Fibroblast of skin of abdomen (primary cell): ENCODE measurements at regions not wholly inside any gene's neighbourhood (a gene's known extent, or its start where the extent isn't known, plus 50 kb on each side); places are given as distances from the start of the nearest gene placed in this dataset.

Experiments used
- DNase-seq: peaks from one replicate; pipeline ENCODE4 v3.0.0-alpha.2; 2013

DNA sequence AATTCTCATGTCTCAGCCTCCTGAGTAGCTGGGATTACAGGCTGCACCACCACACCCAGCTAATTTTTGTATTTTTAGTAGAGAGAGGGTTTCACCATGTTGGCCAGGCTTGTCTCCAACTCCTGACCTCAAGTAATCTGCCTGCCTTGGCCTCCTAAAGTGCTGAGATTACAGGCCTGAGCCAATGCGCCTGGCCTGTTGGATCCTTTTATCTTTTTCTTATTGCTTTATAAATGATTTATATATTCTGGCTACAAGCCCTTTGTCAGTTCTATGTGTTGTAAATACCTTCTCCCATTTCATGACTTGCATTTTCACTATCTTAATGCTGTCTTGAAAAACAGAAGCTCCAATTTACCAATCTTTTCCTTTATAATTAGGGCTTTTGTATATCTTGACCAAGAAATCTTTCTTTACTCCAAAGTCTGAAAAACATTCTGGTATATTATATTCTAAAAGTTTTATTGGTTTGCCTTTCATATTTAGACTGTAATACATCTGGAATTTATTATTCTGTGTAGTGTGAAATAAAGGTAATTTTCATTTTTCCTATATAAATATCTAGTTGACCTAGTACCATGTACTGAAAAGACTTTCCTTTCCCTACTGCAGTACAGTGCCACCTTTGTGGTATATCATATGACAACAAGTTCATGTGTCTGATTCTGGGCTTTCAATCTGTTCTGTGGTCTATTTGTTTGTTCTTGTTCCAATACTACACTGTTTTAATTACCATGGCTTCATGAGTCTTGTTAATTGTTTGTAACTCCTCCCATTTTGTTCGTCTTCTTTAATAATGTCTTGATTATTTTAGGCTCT is 52.9 kb upstream of the RNU6-1 start:
- DNase-seq = peak; percentile 9

DNA sequence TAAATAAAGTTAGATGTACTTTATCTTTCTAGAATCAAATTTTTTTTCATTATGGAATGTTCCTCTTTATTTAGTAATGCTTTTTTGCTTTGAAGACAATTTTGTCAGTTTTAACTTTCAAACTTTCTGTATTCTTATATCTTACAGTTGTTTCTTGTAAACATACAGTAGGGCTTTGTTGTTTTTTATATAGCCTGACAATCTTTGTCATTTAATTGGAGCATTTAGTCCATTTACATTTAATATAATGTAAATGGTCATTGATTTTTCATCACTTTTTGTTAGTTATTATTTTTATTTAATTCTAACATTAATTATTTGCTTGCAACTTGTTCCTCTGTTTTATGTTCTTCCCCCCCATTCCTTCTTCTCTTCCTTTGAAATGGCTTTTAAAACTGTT is 55.4 kb upstream of the RNU6-1 start:
- DNase-seq = no peak

DNA sequence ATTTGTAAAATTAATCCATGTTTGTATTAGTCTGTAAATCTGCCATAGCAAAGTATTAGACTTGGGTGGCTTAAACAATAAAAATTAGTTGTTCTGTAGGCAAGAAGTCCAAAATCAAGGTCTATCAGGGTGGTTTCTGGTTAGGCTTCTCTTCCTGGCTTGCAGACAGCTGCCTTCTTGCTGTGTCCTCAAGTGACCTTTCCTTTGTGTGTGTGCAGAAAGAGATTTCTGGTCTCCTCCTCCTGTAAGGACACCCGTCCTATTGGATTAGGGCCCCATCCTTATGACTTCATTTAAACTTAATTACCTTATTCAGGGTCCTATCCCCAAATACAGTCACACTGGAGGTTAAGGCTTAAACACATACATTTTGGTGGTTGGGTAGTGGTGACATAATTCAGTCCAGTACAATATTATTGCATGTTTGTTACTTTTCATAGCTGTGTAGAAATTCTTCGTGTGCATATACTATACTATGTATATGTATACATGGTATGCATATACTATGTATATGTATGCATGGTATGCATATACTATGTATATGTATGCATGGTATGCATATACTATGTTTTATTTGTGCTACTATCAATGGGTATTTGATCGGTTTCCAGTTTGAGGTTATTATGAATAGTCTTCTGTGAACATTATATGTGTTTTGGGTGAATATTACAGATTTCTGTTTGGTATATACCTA is 57.9 kb upstream of the RNU6-1 start:
- no peak for DNase-seq

DNA sequence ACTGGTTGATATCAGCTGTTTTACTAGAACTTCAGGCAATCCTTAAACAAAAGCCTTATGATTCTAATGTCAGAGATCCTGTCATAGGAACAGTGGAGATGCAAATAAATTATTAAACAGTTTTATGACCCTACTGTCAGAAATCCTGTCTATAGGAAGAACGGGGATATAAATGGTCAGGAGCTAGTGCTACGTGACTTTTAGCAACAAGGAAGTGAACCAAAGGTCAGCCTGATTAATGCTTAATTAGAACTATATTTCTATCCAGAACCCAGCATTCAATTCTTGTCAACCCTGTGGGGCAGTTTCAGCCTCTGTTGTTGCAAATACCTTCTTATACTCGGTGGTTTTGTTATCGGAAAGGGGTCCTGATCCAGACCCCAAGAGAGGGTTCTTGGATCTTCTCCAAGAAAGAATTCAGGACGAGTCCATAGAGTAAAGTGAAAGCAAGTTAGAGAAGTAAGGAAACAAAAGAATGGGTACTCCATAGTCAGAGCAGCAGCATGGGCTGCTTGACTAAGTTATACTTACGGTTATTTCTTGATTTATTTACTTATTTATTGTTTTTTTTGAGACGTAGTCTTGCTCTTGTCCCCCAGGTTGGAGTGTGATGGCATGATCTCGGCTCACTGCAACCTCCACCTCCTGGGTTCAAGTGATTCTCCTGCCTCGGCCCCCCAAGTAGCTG is 59.9 kb upstream of the RNU6-1 start:
- DNase-seq = no peak

DNA sequence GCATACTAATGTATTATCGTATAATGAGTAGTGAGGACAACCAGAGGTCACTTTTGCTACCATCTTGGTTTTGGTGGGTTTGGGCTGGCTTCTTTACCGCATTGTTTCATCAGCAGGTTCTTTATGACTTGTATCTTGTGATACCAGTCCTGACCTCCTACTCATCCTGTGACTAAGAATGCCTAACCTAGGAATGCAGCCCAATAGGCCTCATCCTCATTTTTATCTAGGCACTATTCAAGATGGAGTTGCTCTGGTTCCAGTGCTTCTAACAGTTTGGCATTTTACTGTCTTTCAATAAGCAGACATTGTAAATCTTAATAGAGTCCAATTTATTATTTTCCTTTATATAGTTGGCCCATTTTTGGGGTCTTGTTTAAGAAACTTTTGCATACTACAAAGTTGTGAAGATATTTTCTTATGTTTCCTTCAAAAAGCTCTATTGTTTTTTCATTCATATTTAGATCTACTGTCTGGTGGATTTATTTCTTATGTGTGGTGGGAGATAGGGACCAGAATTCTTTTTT is 60.8 kb upstream of the RNU6-1 start:
- no peak for DNase-seq

DNA sequence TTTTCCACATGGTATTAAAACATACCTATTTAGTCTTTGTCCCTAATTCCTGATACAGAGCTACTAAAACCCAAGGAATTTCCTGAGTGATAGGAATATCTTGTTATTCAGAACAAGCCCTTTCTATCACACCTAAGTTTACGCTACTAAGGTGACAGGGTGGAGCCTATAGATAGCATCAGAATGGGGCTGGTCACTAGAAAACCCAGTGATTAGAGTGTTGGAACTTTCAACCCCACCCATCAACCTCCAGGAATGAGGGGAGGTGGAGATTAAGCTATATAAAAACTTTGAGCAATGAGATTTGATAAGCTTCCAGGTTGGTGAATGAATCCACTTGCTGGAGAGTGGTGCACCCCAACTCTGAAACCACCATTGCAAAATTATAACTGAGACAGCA is 62.1 kb upstream of the RNU6-1 start:
- no peak for DNase-seq

DNA sequence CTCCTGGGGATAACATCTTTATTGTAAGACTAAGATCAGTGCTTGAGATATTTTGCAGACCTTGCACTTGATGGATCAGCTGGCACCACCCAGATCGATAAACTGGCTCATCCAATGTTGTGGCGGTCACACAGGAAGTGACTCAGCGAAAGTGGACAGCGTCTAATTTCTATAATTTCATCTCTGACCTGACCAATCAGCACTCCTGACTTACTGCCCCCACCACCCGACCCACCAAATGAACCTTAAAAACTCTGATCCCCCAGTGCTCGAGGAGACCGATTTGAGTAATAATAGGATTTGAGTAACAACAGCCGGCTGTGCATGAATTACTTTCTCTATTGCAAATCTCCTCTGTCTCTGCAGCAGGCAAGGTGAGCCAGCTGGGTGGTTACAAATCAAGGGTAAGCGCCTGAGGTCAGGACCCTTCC is 62.7 kb upstream of the RNU6-1 start:
- no peak for DNase-seq

DNA sequence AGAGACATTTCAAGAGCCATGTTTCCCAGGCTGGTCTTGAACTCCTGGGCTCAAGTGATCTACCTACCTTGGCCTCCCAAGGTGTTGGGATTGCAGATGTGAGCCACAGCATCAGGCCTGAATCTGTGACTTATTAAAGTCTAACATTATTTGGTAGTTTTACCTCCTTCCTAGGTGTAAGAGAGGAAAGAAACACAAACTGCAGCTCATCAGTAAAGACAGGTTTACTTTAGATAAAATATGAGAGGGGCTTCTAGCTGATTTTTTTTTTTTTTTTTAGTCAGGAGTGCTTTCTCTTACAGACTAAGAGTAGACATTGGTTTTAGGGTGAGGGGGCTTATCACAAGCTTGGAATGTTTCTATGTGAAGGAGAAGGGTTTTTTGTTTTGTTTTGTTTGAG is 63.9 kb upstream of the RNU6-1 start:
- DNase-seq = no peak

DNA sequence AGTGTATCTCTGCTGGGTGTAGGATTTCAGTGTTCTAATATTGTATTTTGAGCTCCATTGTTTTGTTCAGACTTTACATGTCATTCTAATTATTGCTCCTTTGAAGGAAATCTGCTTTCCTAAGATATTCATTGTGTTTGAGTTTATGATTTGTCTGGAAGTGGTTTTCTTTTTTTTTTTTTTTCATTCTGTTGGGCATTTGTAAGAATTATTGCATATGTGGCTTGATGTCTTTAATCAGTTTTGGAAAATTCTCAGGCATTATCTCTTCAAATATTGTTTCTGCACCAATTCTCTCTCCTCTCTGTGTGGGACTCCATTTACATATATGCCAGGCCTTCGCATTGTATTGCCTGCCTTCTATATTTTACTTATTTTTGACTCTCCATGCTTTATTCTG is 65.8 kb upstream of the RNU6-1 start:
- DNase-seq = no peak

DNA sequence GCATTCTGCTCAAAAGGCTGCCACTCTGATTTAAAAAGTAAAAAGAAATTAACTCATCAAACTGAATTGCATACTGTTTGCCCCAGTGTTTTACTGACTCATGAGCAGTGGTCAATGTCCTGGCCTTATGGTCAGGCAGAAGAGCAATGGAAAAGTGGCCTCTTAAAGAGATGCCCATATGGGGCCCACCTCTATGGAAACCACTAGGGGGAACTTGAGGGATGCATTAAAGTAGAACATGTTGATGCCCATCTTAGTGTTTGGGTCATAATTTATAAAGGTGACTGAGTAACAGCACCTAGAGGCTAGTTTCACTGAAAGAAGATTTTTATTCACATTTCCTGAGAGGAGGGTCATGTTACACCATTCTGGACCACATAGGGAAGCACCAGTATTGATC is 66.5 kb upstream of the RNU6-1 start:
- no peak for DNase-seq

DNA sequence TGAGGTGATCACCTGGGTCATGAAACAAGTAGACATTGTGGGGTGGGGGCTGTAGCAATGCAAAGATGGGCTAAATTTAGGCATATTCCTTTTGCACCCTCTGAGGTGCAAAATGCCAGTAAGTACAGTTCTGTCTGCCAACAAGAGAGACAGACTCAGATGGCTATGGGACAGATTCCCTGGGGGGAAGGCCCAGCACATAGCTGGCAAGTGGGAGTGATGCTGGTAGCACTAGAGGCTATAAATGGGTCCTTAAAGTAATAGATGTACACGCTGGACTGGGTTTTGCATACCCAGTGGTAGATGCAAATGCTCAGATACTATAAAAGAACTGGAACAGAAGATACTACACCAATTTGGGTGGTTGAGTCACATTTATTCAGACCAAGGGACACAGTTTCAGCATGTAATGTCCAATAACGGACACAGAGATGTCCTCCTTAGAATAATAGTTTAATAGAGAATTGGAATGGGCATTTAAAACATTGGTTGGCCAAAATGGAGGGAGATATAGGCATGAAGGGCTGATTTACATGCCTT is 67.4 kb upstream of the RNU6-1 start:
- no peak for DNase-seq

DNA sequence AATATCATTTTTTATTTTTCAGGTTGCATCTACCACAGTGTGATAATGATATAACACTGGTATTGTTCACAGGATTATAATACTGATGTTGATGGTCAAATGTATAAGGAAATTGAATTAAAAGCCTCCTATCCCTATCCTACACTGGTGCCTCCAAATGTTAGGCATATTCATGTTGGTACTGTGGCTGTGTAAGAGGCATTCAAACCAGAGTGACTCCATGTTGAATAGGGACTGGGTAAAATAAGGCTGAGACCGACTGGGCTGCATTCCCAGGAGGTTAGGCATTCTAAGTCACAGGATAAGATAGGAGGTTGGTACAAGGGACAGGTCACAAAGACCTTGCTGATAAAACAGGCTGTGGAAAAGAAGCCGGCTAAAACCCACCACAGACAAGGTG is 68.9 kb upstream of the RNU6-1 start:
- DNase-seq = no peak

DNA sequence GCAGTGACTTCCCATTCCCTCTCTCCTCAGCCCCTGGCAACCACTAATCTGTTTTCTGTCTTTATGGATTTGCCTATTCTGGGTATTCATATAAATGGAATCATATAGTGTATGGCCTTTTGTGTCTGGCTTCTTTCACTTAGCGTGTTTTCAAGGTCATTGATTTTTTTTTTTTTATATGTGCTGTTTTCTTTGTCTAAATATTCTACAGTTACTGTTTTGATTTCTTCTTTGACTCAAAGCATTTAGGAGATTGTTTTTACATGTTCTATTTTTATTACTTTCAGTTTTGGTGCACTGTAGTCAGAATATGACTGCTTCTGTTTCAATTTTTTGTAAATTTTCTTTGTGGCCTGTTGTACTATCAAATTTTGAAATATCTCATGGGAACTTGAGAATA is 71.9 kb upstream of the RNU6-1 start:
- no peak for DNase-seq

DNA sequence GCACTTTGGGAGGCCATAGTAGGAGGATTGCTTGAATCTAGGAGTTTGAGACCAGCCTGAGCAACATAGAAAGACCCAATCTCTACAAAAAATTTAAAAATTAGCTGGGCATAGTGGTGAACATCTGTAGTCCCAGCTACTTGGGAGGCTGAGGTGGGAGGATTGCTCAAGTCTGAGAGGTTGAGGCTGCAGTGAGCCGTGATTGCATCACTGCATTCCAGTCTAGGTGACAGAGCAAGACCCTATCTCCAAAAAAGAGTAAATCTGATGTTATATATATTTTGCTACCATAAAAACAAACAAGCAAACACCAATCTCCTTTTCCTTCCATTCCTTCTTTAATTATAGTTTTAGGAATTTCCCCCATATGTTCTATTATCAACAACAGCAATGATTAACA is 74.2 kb upstream of the RNU6-1 start:
- DNase-seq = no peak

DNA sequence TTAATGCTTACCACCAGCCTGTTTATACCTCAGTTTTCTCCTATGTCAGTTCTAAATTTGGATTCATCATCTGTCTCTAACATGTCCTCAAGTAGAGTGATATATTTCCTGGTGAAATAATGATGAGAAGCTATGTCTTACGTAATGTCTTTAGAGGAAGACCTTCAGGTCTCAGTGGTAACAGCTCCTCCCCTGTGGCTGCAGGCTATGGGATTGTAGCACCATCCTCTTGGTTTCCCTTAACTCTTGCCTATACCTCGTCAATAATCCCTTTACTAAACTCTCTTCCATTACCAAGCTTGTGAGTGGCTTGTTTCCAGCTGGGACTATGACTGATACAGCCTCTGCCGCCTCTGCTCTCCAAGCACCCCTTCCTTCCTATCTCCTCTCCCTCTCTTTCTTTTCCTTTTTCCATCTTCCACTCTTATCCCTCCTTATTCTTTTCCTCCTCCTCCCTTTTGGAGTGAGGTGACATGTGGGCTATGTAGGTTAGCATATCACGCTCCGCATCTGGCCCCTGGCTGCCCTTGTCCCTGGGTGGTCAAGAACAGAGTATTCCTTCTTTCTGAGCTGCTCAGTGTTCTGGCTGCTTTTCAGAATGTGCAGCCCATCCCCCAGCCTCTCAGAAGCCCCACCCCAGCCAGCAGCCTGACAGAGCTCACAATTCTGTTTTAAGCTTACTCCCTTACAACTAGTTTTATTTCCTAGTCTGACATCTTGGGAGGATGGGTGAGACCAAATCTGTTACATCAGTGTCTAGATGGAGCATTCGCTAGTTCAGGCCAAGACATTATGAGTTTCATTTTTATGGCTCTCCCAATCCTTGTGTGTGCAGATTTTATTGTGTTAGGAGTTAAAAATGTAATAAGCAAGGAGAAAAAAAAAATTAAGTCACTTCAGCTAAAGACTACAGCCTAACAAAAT is 75.0 kb upstream of the RNU6-1 start:
- peak; percentile 59 for DNase-seq

DNA sequence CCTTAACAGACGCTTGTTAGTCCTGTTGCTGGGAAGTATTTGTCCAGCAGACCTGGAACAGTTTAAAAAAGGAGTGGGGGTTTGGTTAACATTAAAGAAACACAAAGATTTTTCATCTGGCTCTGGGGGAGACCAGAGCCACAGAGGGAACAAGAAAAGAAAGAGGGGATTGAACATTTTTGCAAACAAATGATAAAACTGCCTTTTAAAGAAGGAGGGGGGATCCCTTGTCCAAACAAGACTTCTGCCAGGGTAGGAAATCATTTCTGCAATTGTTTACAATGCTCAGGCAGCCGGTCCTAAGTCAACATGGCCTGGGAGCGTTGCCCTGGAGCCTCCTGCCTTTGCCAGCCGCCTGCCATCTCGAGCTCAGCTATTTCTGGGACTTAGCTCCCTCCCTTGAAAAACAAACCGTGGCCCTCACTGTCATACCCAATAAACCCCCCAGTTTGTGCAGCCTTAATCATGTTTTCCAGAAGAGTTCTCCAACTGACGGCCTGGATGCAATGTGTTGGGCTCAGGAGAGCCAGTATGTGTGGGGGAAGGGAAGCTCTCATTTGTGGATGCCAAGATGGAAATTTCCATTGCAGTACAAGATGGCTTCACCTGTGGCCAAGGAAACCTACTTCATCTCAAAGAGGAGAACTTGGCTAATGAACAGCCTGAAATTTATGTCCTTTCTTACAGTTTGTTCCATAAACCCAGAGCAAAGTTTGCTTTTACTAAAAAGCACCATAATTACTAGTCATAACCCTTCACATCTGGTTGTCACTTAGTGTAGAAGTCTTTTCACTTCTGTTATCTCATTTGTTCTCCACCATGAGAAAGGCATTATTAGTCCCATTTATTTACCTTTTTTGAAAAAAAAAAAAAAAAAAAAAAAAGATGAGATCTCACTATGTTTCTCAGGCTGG is 75.9 kb upstream of the RNU6-1 start:
- DNase-seq = no peak

DNA sequence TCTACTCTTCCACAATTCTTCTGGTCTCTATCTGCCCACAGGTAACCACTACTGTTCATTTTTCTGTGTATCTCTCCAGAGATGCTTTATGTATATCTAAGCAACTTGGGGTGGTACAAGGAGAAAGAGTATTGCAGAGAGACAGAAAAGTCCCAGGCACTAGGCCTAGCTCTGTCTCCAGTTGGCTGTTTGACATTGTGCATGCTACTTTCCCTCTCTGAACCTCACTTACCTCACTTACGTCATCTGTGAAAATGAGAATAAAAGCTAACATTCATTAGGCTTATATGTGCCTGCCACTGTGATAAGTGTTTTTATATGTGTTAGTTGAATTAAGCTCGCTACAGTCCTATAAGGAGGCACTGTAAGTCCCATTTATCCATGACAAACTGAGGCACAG is 76.7 kb upstream of the RNU6-1 start:
- no peak for DNase-seq

DNA sequence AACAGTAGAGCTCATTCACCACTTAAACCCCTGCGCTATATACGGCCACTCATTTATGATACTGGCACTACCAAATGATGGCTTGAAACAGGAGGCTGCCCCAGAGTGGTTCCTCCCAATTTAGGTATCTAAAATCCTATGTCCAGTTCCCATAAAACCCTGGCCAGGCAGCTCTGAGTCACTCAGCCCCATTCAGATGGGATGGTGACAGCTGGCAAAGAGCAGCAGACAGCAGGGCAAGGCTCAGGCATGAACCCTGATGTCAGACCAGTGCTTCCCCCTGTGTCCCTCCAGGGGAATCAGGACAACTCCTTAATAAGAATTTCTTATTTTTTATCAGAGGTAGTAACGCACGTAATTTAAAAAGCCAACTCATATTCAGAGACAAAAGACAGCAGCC is 77.2 kb upstream of the RNU6-1 start:
- DNase-seq = no peak

DNA sequence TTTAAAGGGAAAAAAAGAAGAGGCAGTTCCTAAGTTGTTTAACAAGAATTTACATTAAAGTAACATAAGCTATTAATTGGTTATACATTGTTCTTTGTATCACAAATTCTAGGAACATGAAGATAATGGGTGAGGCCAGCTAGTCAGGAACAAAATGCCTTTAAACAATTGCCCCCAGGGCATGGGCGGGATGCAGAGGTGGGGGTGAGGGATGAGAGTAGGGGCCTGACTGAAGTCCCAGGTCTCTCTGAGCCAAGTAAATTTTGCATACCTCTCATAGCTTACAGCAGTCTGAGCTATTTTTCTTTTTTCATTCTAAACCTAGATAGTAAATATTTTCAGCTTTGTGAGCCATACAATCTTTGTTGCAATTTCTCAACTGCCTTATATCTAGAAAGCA is 77.8 kb upstream of the RNU6-1 start:
- DNase-seq = no peak

DNA sequence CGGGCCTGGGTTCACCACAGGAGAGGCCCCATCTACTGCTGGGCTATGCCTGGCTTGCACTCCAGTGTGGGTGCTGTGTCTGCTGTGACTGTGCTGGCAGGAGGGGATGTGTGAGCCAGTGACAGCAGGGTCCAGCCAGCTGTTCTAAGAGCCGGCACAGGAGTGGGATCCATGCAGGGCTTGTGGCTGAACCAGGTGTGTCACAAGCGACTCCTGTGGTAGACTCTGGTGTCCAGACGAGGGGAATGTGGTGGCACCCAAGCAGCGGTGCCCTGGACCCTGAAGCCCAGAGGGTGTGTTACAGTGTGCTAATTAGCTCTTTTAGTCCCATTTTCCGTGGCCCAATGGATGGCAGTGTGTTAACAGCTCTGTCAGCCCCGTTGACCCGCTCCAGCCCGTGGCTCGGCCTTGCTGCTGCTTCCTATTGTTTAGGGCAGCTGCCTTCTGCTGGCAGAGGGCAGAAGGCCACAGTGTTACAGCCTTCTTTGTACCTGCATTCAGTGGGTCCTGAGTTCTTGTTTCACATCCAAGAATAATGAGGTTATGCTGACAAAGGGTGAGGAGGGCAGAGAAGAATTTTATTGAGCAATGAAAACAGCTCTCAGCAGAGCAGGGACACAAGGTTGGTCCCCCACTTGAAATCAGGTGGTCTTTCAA is 78.5 kb upstream of the RNU6-1 start:
- DNase-seq = no peak
